GM12873 (cell line): ENCODE measurements at regions not wholly inside any gene's neighbourhood (a gene's known extent, or its start where the extent isn't known, plus 50 kb on each side); places are given as distances from the start of the nearest gene placed in this dataset.

Experiments
- TF ChIP-seq, protein P1 (sequence below): IDR thresholded peaks from 2 replicates; pipeline ENCODE4 v1.5.1; 2012; ENCODE audit warnings: low read depth, mild to moderate bottlenecking, moderate library complexity, low read length, control low read depth; ENCODE audit not compliant: insufficient read depth; ENCODE audit errors: missing control alignments

DNA sequence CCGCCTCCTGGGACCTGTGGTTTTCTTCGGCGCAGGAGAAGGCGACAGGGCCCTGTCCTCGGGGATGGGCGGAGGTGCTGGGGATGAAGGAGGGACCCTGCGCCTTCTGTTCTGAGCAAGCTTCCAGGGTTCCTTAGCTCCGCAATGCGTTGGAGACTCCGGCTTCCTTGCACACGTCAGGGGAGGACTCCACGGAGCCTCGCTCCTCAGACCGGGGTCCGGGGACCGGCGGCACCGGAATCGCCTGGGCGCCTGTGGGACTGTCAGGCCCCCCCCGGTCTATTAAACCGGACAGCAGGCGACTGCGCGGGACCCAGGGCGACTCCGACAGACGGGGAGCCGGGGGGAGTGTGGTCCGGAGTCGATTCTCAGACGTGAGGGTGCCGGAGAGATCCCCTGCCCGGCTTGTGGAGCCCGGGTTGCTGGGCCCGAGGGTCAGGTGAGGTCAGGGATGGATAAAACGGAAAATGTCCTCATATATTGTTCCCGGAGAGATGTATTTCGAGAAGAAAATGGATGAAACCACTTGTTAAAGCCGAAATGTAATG, 227.4 kb downstream of the TEX29 start:
- TF ChIP-seq, protein P1, sequence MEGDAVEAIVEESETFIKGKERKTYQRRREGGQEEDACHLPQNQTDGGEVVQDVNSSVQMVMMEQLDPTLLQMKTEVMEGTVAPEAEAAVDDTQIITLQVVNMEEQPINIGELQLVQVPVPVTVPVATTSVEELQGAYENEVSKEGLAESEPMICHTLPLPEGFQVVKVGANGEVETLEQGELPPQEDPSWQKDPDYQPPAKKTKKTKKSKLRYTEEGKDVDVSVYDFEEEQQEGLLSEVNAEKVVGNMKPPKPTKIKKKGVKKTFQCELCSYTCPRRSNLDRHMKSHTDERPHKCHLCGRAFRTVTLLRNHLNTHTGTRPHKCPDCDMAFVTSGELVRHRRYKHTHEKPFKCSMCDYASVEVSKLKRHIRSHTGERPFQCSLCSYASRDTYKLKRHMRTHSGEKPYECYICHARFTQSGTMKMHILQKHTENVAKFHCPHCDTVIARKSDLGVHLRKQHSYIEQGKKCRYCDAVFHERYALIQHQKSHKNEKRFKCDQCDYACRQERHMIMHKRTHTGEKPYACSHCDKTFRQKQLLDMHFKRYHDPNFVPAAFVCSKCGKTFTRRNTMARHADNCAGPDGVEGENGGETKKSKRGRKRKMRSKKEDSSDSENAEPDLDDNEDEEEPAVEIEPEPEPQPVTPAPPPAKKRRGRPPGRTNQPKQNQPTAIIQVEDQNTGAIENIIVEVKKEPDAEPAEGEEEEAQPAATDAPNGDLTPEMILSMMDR: no peak

DNA sequence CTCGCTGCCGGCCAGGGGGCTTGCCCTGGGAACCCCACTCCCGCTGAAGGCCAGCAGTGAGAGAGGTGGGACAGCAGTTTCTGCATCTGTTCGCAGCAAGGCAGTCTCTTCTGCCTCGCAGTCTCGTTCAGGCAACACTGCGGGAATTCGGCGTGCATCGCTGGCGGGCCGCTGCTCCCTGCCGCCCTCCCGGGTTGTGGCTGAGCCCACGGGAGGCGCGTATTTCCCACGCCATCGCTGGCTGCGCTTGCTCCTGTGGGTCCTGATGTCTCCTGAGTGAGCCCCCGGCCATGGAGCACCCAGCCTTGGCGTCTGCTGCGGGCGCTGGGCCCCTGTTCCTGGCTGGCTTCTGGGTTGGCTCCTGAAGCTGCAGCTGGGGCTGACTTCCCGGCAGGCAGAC, 227.9 kb downstream of the TEX29 start:
- TF ChIP-seq, protein P1: no peak

DNA sequence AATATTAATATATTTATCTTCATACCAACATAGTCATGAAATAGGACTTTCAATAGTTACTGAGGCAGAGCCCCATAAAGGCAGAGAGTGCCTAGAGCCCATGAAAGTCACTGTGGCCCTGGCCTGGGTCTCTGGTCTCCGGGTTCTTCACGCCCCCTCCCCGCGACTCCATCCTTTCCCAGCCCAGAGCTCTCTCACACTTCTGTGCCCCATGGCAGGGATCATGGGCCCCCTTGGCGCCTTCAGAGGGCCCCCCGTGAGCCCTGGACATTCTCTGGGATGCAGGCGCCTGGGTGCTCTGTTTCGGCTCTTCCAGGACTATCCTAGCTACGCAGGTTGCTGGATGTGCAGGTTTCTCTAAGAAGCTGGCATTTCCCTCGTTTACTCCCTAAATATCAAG, 228.4 kb downstream of the TEX29 start:
- TF ChIP-seq, protein P1: no peak

DNA sequence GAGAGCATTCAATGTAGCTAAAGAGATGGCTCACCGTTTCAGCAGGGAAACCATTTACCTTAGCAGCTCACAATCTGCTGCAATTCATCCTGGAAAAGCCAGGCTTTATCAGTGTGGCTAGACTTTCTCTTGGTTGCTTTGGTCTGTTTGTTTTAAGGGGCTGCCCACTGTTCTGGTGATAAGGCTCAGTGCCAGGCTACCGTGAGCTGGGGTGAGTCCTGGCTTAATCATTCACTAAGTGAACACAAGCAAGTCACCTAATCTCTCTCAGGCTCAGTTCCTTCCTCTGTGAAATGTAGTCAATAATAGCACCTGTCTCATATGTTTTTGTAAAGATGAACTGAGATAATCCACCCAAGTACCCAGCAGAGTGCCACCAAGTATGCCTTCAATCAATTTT, 229.0 kb downstream of the TEX29 start:
- TF ChIP-seq, protein P1: no peak

DNA sequence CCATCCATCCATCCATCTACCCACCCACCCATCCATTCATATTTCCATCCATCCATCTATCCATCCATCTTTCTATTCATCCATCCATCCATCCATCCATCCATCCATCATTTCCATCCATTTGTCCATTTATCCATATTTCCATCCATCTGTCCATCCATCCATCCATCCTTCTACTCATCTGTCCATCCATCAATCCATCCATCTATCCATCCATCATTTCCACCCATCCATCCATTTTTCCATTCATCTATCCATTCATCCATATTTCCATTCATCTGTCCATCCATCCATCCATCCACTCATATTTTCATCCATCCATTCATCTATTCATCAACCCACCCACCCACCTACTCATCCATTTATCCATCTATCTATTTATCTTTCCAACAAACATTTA, 229.6 kb downstream of the TEX29 start:
- TF ChIP-seq, protein P1: no peak

DNA sequence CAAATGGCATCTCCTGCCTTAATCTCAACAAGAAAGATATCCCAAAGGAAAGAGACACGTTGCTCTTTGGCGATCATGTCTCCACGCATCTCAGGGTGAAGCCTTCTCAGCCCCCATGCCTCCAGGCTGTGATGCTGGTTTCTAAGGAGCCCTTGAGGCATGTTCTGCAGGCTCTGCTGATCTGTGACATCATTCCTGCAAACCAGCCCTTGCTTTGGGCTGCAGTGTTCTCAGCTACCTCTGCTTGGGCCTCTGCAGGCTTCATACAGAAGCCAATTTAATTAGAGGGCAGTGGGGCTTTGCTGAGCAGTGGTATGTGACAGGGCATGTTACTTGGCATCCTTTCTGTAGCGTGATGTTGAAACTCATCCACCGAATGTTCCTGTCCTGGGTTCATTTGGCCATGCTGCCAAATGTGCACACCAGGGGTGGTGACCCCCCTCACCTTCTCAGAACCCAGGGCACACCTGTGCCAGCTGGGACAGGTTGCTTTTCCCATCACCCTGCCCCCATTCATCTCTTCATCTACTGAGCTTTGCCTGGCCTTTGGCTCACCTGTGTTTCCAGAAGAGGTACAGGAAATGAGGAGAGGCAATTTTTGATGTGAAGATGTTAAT, 230.9 kb downstream of the TEX29 start:
- TF ChIP-seq, protein P1: no peak

DNA sequence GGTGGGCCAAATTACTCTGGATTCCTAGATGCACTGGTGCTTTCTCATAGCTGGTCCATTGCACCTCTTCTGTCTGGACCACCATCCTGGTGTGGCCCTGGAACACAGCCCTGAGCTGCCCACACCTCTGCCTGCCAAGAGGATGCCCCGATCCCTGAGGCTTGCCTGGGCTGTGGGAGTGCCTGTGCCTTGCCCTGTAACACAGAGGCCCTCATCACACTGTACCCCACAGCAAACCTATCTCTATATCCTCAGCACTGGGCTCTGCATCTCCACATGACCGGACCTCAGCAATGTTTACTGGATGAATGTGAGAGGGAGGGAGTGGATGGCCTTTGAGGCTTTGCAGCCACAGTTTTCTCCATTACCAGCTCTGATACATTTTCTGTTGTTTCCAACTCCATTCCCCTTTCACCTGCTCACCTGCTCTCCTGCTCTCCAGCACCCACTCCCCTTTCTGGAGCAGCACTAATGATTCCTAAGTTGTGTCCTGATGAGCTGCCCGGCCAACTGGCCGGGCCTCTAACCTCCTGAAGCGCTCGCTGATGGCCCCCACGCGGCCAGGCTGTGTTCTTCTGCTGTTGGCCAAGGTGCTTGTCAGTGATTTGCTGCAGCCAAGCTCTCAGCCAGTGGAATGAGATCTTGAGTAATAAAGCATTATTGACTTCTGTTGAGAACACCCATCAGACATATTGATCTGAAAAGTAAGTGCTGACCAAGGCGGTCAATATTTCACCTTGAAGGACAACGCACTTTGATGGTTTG, 232.6 kb downstream of the TEX29 start:
- TF ChIP-seq, protein P1: no peak
